ENCODE measurements at regions not wholly inside any gene's neighbourhood (a gene's known extent, or its start where the extent isn't known, plus 50 kb on each side); places are given as distances from the start of the nearest gene placed in this dataset.
A peak's percentile ranks its signal among the peaks of the same experiment; 100 is the strongest.

- no peak for DNase-seq
Measured at GRCh38 chrX:17206584-17206983, 168.4 kb upstream of the NHS start.

GRCh38 chrX:17214962-17215361, 160.0 kb upstream of the NHS start:
- DNase-seq = no peak

GRCh38 chrX:17226736-17227135, 148.3 kb upstream of the NHS start:
- no peak for DNase-seq

- no peak for DNase-seq
Measured at GRCh38 chrX:17237146-17237545, 137.9 kb upstream of the NHS start.

- peak; percentile 37 for DNase-seq
Measured at GRCh38 chrX:17242470-17242869, 132.5 kb upstream of the NHS start.

GRCh38 chrX:17247144-17247543, 127.9 kb upstream of the NHS start:
- DNase-seq = no peak

- no peak for DNase-seq
Measured at GRCh38 chrX:17262123-17262522, 112.9 kb upstream of the NHS start.

- DNase-seq = no peak
Measured at GRCh38 chrX:17266136-17266535, 108.9 kb upstream of the NHS start.

GRCh38 chrX:17278961-17279360, 96.0 kb upstream of the NHS start:
- no peak for DNase-seq

GRCh38 chrX:17285983-17286382, 89.0 kb upstream of the NHS start:
- DNase-seq = no peak

- peak; percentile 37 for DNase-seq
Measured at GRCh38 chrX:17291171-17291900, 83.7 kb upstream of the NHS start.

- peak; percentile 62 for DNase-seq
Measured at GRCh38 chrX:17292111-17292527, 82.9 kb upstream of the NHS start.

- DNase-seq = no peak
Measured at GRCh38 chrX:17294561-17294960, 80.4 kb upstream of the NHS start.

- no peak for DNase-seq
Measured at GRCh38 chrX:17295791-17296190, 79.2 kb upstream of the NHS start.

- no peak for DNase-seq
Measured at GRCh38 chrX:17298564-17298963, 76.4 kb upstream of the NHS start.

- peak; percentile 8 for DNase-seq
Measured at GRCh38 chrX:17299206-17299605, 75.8 kb upstream of the NHS start.

GRCh38 chrX:17323397-17323796, 51.6 kb upstream of the NHS start:
- DNase-seq = no peak

All from fibroblast of skin of abdomen (primary cell).